GM10248 (cell line): ENCODE measurements at regions not wholly inside any gene's neighbourhood (a gene's known extent, or its start where the extent isn't known, plus 50 kb on each side); places are given as distances from the start of the nearest gene placed in this dataset.

ENCODE experiments used
- CTCF ChIA-PET: fragments of 300-600 bp; sonication (Branson Sonifier 250); formaldehyde crosslinking; extraction: SDS; loops from one replicate; lab custom pipeline; 2021; ENCODE audit warnings: antibody characterized with exemption; lab: Yijun Ruan, JAX
- POLR2A ChIA-PET: fragments of 350-650 bp; sonication (Branson Sonifier 250); formaldehyde crosslinking; extraction: SDS; loops from one replicate; lab custom pipeline; 2020; ENCODE audit warnings: antibody characterized with exemption; lab: Yijun Ruan, JAX
- DNase-seq: peaks from one replicate; pipeline ENCODE4 v3.0.0; 2012; ENCODE audit errors: extremely low spot score
- TF ChIP-seq, protein P1 (sequence below): IDR thresholded peaks from 2 replicates; pipeline ENCODE4 v1.5.1; 2012; ENCODE audit warnings: mild to moderate bottlenecking, low read depth; ENCODE audit errors: extremely low read depth, missing control alignments, control extremely low read depth

DNA sequence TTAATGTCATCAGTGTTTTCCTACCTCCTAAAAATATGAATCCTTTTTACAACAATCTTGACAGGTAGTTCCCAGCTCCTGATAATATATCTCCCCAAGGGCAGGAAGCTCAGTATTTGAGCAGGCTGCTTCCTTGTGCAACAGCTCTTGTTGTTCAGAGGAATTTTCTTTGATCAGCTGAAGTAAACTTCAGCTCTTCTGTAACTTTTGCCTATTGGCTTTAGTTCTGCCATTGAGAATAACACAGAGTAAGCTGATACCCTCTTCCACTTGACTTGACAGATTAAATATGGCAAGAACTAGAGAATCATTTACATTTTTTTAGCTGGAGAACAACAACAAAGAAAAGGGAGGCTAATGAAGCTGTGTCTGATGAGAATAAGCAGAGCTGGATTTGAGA, 75.2 kb downstream of the LUZP4 start:
- TF ChIP-seq, protein P1, sequence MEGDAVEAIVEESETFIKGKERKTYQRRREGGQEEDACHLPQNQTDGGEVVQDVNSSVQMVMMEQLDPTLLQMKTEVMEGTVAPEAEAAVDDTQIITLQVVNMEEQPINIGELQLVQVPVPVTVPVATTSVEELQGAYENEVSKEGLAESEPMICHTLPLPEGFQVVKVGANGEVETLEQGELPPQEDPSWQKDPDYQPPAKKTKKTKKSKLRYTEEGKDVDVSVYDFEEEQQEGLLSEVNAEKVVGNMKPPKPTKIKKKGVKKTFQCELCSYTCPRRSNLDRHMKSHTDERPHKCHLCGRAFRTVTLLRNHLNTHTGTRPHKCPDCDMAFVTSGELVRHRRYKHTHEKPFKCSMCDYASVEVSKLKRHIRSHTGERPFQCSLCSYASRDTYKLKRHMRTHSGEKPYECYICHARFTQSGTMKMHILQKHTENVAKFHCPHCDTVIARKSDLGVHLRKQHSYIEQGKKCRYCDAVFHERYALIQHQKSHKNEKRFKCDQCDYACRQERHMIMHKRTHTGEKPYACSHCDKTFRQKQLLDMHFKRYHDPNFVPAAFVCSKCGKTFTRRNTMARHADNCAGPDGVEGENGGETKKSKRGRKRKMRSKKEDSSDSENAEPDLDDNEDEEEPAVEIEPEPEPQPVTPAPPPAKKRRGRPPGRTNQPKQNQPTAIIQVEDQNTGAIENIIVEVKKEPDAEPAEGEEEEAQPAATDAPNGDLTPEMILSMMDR: no peak
- ChIA-PET CTCF (interaction anchor here (1.1 to 1.5 kb wide), 2 partner anchors 8 to 10 kb away, joined by 3 to 4 read pairs; no protein-coding TSS in a partner anchor), POLR2A (no interaction called here)
- DNase-seq: no peak

DNA sequence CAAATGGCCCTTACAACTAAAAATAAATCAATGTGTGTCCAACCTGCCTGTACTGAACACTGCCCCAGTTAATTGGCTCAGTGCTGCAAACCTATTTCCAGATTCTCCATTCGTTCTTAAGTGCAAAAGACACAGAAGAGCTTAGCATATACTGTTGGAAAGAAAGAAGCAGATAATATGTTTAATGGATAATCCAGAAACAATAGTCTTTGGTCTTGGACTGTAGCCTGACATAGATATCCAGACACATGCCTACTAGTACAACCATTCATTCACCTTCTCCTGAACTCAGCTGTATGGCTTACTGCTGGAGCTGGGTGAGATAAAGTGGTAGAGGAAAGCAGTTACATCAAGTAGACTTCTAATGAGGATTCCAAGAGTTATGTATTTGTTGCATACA, 77.0 kb downstream of the LUZP4 start:
- DNase-seq: no peak
- ChIA-PET CTCF (no interaction called here), POLR2A (no interaction called here)
- TF ChIP-seq, protein P1: no peak

DNA sequence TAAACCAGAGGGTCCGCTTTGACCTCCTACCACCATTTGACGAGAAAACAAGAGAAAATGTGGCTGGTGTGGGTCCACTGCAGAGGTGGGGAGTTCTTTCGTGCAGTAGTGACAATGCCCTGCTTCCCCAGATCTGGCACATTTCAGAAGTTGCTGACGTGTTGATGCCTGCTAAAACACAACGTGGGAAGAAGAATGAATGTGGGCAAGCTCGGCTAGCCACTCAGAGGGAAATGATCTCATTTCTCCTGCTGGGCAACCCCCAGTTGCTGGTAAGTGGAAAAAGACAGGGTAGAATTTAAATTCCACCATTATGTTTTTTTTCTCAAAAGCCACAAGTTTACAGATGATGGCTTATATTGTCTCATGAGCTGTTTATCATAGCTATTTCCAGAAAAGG, 77.9 kb downstream of the LUZP4 start:
- no peak for DNase-seq
- ChIA-PET CTCF (no interaction called here), POLR2A (no interaction called here)
- TF ChIP-seq, protein P1: no peak

GRCh38 chrX:115367951-115368350, 78.4 kb downstream of the LUZP4 start:
- CTCF ChIA-PET: no interaction called here
- POLR2A ChIA-PET: no interaction called here
- TF ChIP-seq, protein P1: no peak
- no peak for DNase-seq

DNA sequence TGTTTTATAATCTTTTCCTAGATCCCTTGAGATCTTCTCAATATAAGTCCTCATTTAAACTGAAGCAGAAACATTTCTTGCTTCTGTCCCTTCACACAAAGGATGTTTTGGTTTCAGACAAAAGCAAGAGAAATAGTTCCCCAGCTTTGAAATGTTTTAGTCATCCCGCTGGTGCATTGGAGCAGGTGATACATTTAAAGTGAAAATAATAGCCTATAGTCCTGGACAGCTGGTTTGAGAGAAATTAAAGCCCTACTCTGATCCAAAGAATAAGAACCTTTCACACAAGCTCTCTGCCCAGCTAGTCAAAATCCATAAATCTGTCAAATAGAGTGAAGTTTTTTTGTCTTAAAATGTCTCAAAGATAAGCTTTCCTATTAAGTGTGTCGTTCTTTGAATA, 79.4 kb downstream of the LUZP4 start:
- no peak for DNase-seq
- TF ChIP-seq, protein P1: no peak
- CTCF ChIA-PET: no interaction called here

DNA sequence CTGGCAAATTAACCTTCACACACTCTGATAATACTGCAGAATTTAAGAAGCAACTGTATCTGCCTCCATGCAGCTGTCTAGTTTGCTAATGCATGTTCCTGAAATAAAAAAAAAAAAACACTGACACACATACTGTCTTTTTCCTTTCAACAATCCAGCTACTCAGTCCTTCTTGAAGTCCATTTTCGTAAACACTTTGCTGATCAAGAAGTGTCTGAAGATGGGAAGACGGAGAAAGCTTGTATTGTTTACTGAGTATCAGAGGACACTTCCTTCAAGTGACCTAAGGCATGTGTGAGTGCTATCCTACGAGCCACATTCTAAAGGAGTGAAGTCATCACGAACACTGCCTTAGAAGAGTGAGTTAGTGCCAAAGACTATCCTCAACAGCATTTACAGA, 82.6 kb downstream of the LUZP4 start:
- TF ChIP-seq, protein P1: no peak
- ChIA-PET CTCF (no interaction called here), POLR2A (no interaction called here)
- no peak for DNase-seq

More for the DNA sequence above, 79.4 kb downstream of the LUZP4 start:
- POLR2A ChIA-PET: no interaction called here
